ENCODE measurements at regions not wholly inside any gene's neighbourhood (a gene's known extent, or its start where the extent isn't known, plus 50 kb on each side); places are given as distances from the start of the nearest gene placed in this dataset.
"Not testable (repeated sequence)": the region's sequence is repeated elsewhere in the genome, so short reads cannot be mapped to it uniquely, and the experiment has no call there.

DNA sequence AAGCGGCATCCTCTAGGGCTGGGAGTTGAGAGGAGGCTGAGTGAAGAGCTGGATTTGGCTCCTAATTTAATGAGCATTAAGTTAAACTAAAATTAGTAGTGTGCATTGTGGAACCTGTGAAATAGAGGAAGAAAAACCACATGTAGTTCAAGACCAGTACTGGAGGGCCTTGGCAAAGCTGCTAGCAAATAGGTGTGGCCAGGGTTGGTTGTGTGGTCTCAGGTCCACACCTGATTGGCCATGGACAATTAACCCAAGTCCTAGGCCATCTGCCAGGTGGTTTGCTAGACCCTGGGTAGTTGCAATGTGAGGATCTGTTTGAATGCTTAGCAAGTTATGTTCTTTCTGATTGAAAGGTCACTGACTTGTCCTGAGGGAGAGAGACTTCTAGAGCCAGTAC, 275.5 kb downstream of the PDCD6IP start:
- no peak for TF ChIP-seq CTCF (IDR thresholded peaks at IDR 0.05; ENCODE audit: insufficient read depth, low read length)
- H3K4me3 ChIP-seq (ENCODE audit: low read depth, low read length): no peak overlapping the region
- DNase-seq (ENCODE audit: low read depth): no peak

GRCh38 chr3:34075975-34076374, 277.5 kb downstream of the PDCD6IP start:
- no peak for TF ChIP-seq CTCF (IDR thresholded peaks at IDR 0.05; ENCODE audit: insufficient read depth, low read length)
- no peak overlapping the region for H3K4me3 ChIP-seq (ENCODE audit: low read depth, low read length)
- DNase-seq (ENCODE audit: low read depth): no peak

DNA sequence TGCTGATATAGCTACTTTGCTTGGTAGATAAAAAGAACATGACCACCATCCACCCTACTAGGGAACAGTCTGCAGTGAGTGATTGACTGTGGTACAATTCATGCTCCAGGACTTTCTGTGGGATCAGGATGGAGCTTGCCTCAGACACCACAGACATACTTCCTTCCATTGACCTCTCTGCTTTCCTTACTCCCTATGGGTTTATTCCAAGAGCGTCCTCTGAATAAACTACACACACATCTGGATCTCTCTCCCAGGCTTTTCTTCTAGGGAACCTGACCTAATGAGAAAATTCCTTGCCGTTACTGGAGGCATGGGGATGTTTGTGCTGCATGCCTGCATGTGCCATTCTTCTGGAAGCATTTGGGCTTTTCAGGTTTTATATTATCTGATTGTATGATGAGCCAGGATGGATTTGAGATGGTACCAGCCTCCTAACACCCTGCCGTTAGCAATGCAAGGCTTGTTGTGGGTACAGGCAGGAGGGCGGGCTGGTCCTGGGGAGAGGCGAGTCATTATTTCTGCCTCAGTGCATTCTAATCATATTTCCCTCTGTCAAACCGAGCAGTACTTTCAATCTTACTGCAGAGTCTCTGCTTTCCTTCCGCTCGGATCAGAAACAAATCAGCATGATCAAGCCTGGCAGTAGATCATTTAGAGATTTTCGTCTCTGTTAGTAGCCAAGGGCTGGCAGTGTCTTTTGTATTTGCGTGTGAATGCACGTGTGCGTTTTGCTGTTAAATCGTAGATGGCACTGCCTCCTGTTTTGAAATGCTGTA, 279.2 kb downstream of the PDCD6IP start:
- DNase-seq (ENCODE audit: low read depth): no peak
- no peak overlapping the region for H3K4me3 ChIP-seq (ENCODE audit: low read depth, low read length)
- no peak for TF ChIP-seq CTCF (IDR thresholded peaks at IDR 0.05; ENCODE audit: insufficient read depth, low read length)

GRCh38 chr3:34078418-34078817, 280.0 kb downstream of the PDCD6IP start:
- DNase-seq (ENCODE audit: low read depth): no peak
- H3K4me3 ChIP-seq (ENCODE audit: low read depth, low read length): no peak overlapping the region
- no peak for TF ChIP-seq CTCF (IDR thresholded peaks at IDR 0.05; ENCODE audit: insufficient read depth, low read length)

DNA sequence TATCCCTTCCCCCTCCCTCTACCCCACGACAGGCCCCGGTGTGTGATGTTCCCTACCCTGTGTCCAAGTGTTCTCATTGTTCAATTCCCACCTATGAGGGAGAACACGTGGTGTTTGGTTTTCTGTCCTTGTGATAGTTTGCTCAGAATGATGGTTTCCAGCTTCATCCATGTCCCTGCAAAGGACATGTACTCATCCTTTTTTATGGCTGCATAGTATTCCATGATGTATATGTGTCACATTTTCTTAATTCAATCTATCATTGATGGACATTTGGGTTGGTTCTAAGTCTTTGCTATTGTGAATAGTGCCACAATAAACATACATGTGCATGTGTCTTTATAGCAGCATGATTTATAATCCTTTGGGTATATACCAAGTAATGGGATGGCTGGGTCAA, 281.4 kb downstream of the PDCD6IP start:
- DNase-seq (ENCODE audit: low read depth); H3K4me3 ChIP-seq (ENCODE audit: low read depth, low read length): not testable (repeated sequence)

DNA sequence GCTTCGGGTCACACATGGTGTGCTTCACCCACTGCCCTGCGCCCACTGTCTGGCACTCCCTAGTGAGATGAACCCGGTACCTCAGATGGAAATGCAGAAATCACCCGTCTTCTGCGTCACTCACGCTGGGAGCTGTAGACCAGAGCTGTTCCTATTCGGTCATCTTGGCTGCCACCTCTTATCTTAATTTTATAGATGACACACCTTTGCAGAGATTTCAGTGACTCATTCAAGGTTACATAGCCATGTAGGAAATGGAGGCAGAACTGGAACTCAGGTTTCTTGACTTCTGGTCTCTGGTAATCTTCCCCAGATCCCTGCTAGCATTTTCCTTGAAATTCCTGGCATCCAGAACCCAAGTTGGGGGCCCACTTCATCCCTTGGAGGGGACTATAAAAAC, 291.9 kb downstream of the PDCD6IP start:
- not testable (repeated sequence) for DNase-seq (ENCODE audit: low read depth); H3K4me3 ChIP-seq (ENCODE audit: low read depth, low read length)

- no peak for DNase-seq (ENCODE audit: low read depth)
- no peak for TF ChIP-seq CTCF (IDR thresholded peaks at IDR 0.05; ENCODE audit: insufficient read depth, low read length)
- H3K4me3 ChIP-seq (ENCODE audit: low read depth, low read length): no peak overlapping the region
Observed at GRCh38 chr3:34090876-34091275, 292.4 kb downstream of the PDCD6IP start.

- H3K4me3 ChIP-seq (ENCODE audit: low read depth, low read length); DNase-seq (ENCODE audit: low read depth): not testable (repeated sequence)
Observed at GRCh38 chr3:34094280-34094679, 295.9 kb downstream of the PDCD6IP start.
